Middle frontal gyrus (tissue), 1 donor: ENCODE measurements at regions not wholly inside any gene's neighbourhood (a gene's known extent, or its start where the extent isn't known, plus 50 kb on each side); places are given as distances from the start of the nearest gene placed in this dataset.
"Not testable (repeated sequence)": the region's sequence is repeated elsewhere in the genome, so short reads cannot be mapped to it uniquely, and the experiment has no call there.

Source experiments
- DNase-seq: peaks from one replicate; pipeline ENCODE4 v3.0.0-alpha.2; 2015; ENCODE audit warnings: low spot score; ENCODE audit errors: extremely low spot score

- no peak for DNase-seq
These were observed 106.6 kb upstream of the BTN3A2 start for GRCh38 chr6:26258212-26258977.

- no peak for DNase-seq
These were observed 104.8 kb upstream of the BTN3A2 start for GRCh38 chr6:26260110-26260637.

GRCh38 chr6:26260725-26261490, 104.1 kb upstream of the BTN3A2 start:
- no peak for DNase-seq

GRCh38 chr6:26264547-26264946, 100.5 kb upstream of the BTN3A2 start:
- no peak for DNase-seq

- DNase-seq, result no peak
These were observed 97.9 kb upstream of the BTN3A2 start for GRCh38 chr6:26267083-26267589.

- DNase-seq, result no peak
These were observed 96.2 kb upstream of the BTN3A2 start for GRCh38 chr6:26268659-26269402.

- DNase-seq, result no peak
These were observed 95.2 kb upstream of the BTN3A2 start for GRCh38 chr6:26269531-26270485.

- DNase-seq, result no peak
These were observed 94.5 kb upstream of the BTN3A2 start for GRCh38 chr6:26270486-26270861.

- DNase-seq, result no peak
These were observed 93.9 kb upstream of the BTN3A2 start for GRCh38 chr6:26270903-26271667.

GRCh38 chr6:26271668-26272024, 93.4 kb upstream of the BTN3A2 start:
- no peak for DNase-seq

GRCh38 chr6:26272171-26272637, 92.8 kb upstream of the BTN3A2 start:
- DNase-seq, result no peak

GRCh38 chr6:26273673-26274588, 91.1 kb upstream of the BTN3A2 start:
- no peak for DNase-seq

GRCh38 chr6:26275663-26276062, 89.3 kb upstream of the BTN3A2 start:
- no peak for DNase-seq

- no peak for DNase-seq
These were observed 88.0 kb upstream of the BTN3A2 start for GRCh38 chr6:26276841-26277648.

- DNase-seq, result no peak
These were observed 86.5 kb upstream of the BTN3A2 start for GRCh38 chr6:26278536-26278935.

- not testable (repeated sequence) for DNase-seq
These were observed 85.6 kb upstream of the BTN3A2 start for GRCh38 chr6:26279371-26279770.

GRCh38 chr6:26280407-26280806, 84.6 kb upstream of the BTN3A2 start:
- no peak for DNase-seq
